Muscle layer of duodenum (tissue), 2 donors: ENCODE measurements at regions not wholly inside any gene's neighbourhood (a gene's known extent, or its start where the extent isn't known, plus 50 kb on each side); places are given as distances from the start of the nearest gene placed in this dataset.

Experiments
- H3K27ac ChIP-seq: one replicate; pipeline ENCODE4 v1.7.0; 2013; ENCODE audit warnings: mild to moderate bottlenecking, low read length
- H3K27me3 ChIP-seq: one replicate; pipeline ENCODE4 v1.7.0; 2013; ENCODE audit warnings: low read depth, mild to moderate bottlenecking, control low read depth, low read length
- H3K36me3 ChIP-seq, 2 donors: one replicate each; pipeline ENCODE4 v1.7.0; 2013; ENCODE audit warnings: low read length in 2 of 2, control low read depth in 1 of 2, mild to moderate bottlenecking in 1 of 2; ENCODE audit not compliant: insufficient read depth in 2 of 2, control insufficient read depth in 1 of 2
- H3K4me1 ChIP-seq, 2 donors: one replicate each; pipeline ENCODE4 v1.7.0; 2013; ENCODE audit warnings: low read length in 2 of 2, mild to moderate bottlenecking in 2 of 2, control low read depth in 1 of 2, moderate library complexity in 1 of 2; ENCODE audit not compliant: insufficient read depth in 2 of 2, control insufficient read depth in 1 of 2
- H3K4me3 ChIP-seq, 2 donors: one replicate each; pipeline ENCODE4 v1.7.0; 2013; ENCODE audit warnings: low read length in 2 of 2, low read depth in 1 of 2, mild to moderate bottlenecking in 1 of 2
- H3K9me3 ChIP-seq, 2 donors: one replicate each; pipeline ENCODE4 v1.7.0; 2013; ENCODE audit warnings: low read length in 2 of 2, control low read depth in 1 of 2, mild to moderate bottlenecking in 1 of 2; ENCODE audit not compliant: control insufficient read depth in 1 of 2
- donor health status: healthy.

DNA sequence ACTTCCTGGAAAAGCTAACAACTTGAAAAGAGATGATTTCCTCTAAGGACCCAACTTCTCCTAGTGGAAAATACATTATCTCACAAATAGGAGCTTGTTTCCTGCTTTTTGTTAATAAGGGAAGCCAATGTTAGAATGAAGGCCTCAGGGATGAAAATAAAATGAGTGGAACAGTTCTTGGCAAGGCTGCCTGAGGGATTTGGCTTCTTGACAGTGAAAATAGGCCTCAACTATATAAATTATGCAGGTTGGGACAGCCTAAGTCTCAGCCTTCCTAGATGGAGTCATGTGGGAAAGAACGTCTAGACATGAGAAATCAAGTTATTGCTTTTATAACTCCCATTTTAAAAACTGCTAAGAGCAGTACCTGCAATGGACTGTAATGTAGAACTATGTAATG is 92.8 kb upstream of the FIBIN start:
- peaks cover 0 to 18% of the 10 kb centered on the region in 2 donors for H3K4me1 ChIP-seq
- H3K36me3 ChIP-seq = no peaks in the 10 kb centered on the region
- no peaks in the 10 kb centered on the region for H3K9me3 ChIP-seq
- no peaks in the 10 kb centered on the region for H3K27me3 ChIP-seq
- no peak overlapping the region for H3K4me3 ChIP-seq
- H3K27ac ChIP-seq = no peak overlapping the region

DNA sequence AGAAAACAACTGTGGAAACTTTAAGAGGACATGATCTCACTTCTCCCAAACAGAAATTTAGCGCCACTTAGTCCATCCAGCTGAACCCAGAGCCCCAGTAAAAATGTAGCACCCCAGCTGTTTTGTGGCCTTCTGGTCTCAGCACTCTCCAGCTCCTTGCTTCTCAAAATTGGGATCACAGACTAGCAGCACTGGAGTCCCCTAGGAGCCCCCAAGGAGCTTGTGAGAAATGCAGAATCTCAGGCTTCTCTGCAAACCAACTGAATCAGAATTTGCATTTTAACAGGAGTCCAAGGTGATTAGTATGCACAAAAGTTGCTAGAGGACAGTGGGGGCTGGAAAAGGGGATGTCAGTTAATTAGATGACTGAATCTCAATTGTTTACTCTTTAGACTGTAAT is 89.8 kb upstream of the FIBIN start:
- peaks cover 0 to 18% of the 10 kb centered on the region in 2 donors for H3K4me1 ChIP-seq
- H3K9me3 ChIP-seq = no peaks in the 10 kb centered on the region
- no peaks in the 10 kb centered on the region for H3K36me3 ChIP-seq
- no peak overlapping the region for H3K27ac ChIP-seq
- no peaks in the 10 kb centered on the region for H3K27me3 ChIP-seq
- no peak overlapping the region for H3K4me3 ChIP-seq

DNA sequence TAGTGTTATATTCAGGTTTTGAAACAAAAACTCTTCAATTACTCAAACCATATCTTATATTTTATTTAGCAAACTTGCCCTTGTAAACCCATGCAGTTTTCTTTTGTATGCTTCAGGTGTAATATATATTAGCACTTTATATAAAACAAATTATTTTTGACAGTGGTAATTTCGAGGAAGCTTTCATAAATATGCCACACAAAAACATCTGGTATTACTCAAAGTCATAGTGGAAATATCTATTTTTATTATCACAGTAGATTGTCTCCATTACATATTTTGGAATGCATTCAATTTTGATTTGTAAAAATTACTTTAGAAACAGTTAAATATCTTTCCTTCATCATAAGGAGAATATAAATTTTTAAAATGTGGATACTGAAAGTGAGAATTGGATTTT is 89.1 kb upstream of the FIBIN start:
- H3K27me3 ChIP-seq = no peaks in the 10 kb centered on the region
- H3K36me3 ChIP-seq = no peaks in the 10 kb centered on the region
- H3K4me1 ChIP-seq = peaks cover 0 to 18% of the 10 kb centered on the region in 2 donors
- H3K27ac ChIP-seq = no peak overlapping the region
- H3K9me3 ChIP-seq = no peaks in the 10 kb centered on the region
- no peak overlapping the region for H3K4me3 ChIP-seq

DNA sequence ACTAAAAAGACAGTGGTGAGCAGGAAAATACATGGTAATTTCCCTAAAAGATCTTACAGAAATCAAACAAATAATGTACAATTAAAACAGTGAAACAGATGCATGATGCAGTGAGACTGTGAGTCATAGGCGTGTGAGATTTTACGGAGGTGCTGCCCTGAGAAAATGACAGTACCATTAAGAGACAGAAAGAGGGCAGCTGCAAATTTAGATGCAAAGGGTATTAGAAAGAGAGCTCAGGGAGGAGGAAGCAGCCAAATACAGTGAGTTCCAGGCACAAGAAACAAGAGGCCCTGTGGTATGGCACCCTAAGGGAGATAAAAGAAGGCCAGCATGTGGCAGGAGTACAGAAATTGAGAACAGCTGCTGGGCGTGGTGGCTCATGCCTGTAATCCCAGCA is 88.5 kb upstream of the FIBIN start:
- Histone ChIP-seq H3K36me3 (no peaks in the 10 kb centered on the region), H3K27ac (no peak overlapping the region), H3K9me3 (no peaks in the 10 kb centered on the region), H3K4me1 (peaks cover 0 to 23% of the 10 kb centered on the region in 2 donors), H3K4me3 (no peak overlapping the region), H3K27me3 (no peaks in the 10 kb centered on the region)

DNA sequence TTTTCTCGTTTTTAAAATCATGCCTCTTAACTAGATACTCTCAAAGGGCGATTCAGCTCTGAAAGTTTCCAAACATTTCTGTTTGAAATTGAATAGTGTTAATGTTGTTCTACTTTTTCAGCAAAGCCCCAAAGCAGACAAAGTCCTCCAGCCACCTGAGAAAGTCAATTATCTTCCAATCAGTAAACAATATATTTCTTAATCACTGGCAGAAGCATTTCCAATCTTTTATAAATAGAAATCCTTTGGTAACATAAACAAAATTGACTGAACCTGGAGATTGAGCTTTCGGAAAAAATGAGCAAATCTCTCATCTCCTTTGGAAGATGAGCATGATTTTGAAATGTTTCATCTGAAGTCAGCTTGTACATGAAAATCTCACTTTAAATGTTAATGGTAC is 84.4 kb upstream of the FIBIN start:
- H3K4me1 ChIP-seq = peaks cover 0 to 16% of the 10 kb centered on the region in 2 donors
- no peaks in the 10 kb centered on the region for H3K27me3 ChIP-seq

DNA sequence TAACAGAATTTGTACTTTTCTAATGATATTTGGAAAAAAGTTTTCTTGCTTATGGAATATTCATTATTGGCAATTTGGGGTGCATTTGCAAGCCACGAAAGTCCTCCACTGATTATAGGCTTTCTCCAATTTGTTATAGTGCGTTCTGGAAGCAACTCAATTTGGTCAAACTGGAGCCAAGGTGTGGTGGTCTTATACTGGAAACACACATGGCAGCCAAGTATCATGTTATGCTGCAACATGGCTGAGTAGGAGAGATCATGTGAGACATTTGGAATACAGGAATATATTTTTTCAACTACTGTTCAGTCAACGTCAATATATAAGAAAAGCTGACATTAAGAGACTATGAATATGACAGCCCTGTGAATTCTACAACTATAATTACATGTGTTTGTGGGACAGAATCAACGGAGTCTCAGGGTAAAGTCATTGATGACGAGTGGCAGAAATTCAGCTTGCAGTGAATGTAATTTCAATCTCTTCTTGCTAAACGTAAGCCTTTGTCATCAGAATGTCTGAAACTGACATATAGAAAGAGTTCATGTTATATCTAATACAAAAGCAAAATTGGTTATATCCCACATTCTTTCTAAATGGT is 83.8 kb upstream of the FIBIN start:
- H3K27ac ChIP-seq = no peak overlapping the region
- H3K36me3 ChIP-seq = no peaks in the 10 kb centered on the region
- no peaks in the 10 kb centered on the region for H3K9me3 ChIP-seq
- H3K4me1 ChIP-seq = peaks cover 0 to 15% of the 10 kb centered on the region in 2 donors
- no peak overlapping the region for H3K4me3 ChIP-seq
- no peaks in the 10 kb centered on the region for H3K27me3 ChIP-seq

More for the DNA sequence above, 84.4 kb upstream of the FIBIN start:
- Histone ChIP-seq H3K36me3 (no peaks in the 10 kb centered on the region), H3K9me3 (no peaks in the 10 kb centered on the region), H3K27ac (no peak overlapping the region), H3K4me3 (no peak overlapping the region)

DNA sequence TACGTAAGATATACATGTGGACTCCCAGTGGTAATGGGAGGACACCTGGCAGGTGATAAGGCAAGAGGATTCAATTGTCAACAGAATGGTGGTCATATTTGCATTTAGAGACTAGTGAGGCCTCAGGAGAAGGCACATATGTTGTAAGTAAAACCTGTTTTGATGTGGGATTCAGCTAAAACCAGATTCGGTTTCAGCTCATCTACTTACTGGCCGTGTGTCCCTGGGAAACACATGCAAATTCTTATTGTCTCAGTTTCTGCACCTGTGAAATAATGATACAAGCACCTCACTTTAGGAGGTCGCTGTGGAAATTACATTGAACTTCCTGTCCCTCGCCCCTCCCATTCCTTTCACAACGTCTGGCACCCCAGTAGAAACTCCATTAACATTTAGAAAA is 78.9 kb upstream of the FIBIN start:
- Histone ChIP-seq H3K27ac (no peak overlapping the region), H3K36me3 (no peaks in the 10 kb centered on the region), H3K4me1 (peaks cover 0 to 13% of the 10 kb centered on the region in 2 donors), H3K4me3 (no peak overlapping the region), H3K27me3 (no peaks in the 10 kb centered on the region), H3K9me3 (no peaks in the 10 kb centered on the region)

DNA sequence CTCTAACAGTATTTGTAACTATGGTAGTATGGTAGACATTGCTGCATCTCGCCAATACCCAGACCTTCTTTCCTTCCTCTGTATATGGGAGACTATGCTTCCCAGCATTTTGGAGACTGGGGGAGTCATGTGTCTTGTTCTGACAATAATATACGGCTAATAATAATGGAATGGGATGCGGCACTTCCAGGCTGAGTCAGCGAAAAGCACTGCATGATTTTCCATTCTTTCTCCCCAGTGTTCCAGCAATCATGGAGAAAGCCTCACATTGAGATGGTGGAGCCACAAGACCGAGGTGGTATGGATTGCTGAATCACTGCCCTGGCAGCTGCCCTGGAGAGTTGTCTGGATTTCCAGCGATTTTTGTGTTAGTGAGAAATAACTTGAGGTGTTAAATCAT is 77.1 kb upstream of the FIBIN start:
- H3K27ac ChIP-seq = no peak overlapping the region
- no peaks in the 10 kb centered on the region for H3K4me1 ChIP-seq
- no peak overlapping the region for H3K4me3 ChIP-seq
- H3K27me3 ChIP-seq = no peaks in the 10 kb centered on the region
- no peaks in the 10 kb centered on the region for H3K36me3 ChIP-seq
- no peaks in the 10 kb centered on the region for H3K9me3 ChIP-seq

DNA sequence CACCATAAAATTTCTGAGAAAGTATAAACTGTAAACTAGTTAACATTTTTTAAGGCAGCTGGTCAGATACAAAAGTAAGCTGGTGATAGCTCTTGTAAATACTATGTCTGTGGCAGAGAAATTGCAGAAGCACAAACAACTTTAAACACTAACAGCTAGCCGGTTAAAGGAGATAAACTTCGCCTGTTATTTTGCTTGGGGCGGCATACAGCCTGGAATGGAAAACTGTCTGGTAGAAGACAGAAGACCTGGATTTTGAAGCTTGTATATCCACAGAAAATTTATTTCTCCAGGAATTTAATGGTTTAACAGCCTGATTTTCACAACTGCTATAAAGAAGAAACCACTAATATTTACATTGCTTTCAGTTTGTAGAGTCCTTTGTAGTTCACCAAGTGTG is 65.3 kb upstream of the FIBIN start:
- H3K9me3 ChIP-seq = no peaks in the 10 kb centered on the region
- no peaks in the 10 kb centered on the region for H3K4me1 ChIP-seq
- no peaks in the 10 kb centered on the region for H3K27me3 ChIP-seq
- no peak overlapping the region for H3K27ac ChIP-seq
- H3K4me3 ChIP-seq = no peak overlapping the region
- no peaks in the 10 kb centered on the region for H3K36me3 ChIP-seq

DNA sequence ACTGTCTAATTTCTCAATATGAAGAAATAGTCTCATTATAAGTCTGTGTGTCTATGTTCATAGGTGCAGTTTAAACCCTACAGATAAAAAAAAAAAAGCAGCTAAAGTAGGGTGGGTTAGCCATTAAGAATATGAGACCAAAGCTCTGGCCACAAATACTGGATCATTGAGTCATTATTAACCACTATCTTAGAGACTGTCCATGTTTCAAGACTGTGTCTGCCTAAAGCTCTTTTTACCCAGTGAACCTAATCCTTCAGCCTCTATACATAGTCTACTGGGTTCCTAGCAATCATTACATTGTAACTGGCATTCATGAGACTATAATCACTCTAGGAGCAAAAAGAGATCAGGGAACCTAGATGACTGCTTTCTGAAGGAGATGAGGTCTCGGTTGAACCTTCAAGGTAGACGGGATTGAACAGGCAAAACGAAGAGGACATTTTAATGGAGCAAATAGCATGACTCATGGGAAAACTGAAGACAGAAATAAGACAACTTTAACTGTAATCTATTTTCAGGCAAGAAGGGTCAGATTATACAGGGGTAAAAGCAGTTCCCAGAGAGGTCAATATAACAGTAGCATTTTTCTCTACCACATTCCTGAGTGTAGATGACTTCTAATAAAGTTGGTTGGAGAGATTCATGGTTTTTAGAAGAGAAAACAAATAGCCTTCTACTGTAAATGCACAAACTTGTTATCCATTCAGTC is 64.0 kb upstream of the FIBIN start:
- Histone ChIP-seq H3K36me3 (no peaks in the 10 kb centered on the region), H3K27me3 (no peaks in the 10 kb centered on the region), H3K4me3 (no peak overlapping the region), H3K9me3 (no peaks in the 10 kb centered on the region), H3K27ac (no peak overlapping the region), H3K4me1 (no peaks in the 10 kb centered on the region)

DNA sequence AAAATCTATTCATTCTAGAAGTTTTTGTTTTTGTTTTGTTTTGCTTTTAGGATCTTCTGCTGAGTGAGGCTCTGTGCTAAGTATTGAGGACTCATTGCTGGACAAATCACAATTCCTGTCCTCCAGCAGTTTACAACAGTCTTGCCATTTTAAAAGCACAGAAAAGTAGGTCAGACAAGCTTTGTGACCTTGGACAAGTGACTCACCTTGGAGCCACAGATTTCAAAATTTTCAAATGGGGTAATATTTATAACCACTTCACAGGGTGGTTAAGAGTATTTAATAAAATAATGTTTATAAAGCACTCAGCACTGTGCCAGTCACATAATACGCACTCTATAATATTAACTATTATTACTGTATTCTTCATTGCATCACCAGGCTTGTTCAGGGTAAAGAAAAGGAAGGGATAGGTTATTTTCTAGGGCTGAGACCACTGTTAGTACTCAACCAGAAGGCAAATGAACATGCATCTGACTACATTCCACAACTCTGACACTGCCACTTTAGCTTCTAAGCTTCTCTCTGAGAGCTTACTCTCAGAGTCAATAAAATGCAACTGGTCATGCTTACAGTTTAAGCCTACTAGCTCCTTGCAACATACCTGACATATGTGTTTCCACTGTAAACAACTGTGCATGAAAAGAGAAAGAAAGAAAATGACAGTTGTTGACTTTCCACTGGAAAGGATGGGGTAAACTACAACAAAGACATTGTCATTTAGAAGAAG is 63.2 kb upstream of the FIBIN start:
- Histone ChIP-seq H3K27ac (no peak overlapping the region), H3K4me3 (no peak overlapping the region), H3K4me1 (no peaks in the 10 kb centered on the region), H3K27me3 (no peaks in the 10 kb centered on the region), H3K9me3 (no peaks in the 10 kb centered on the region), H3K36me3 (no peaks in the 10 kb centered on the region)
